ENCODE measurements at regions not wholly inside any gene's neighbourhood (a gene's known extent, or its start where the extent isn't known, plus 50 kb on each side); places are given as distances from the start of the nearest gene placed in this dataset.

- no peak for TF ChIP-seq CTCF (IDR thresholded peaks at IDR 0.05; ENCODE audit: insufficient read depth, low read depth, low read length)
- TF ChIP-seq EZH2 (IDR thresholded peaks at IDR 0.05; ENCODE audit: insufficient read depth, low read length): no peak
These were observed 1743.0 kb upstream of the TENM3 start for GRCh38 chr4:180500154-180500553.
